Thyroid gland (tissue), 4 donors: ENCODE measurements at regions not wholly inside any gene's neighbourhood (a gene's known extent, or its start where the extent isn't known, plus 50 kb on each side); places are given as distances from the start of the nearest gene placed in this dataset.

Experiments used
- CTCF ChIP-seq, 6 experiments: fragments of 200-600 bp in 3 of 6; fragments of 450-650 bp in 3 of 6; sonication (generic) in 3 of 6; IDR thresholded peaks; one replicate each; pipeline ENCODE4 v1.5.1; 2016 to 2019; ENCODE audit warnings: antibody characterized with exemption in 6 of 6, mild to moderate bottlenecking in 2 of 6, inconsistent platforms in 1 of 6, moderate library complexity in 1 of 6
- POLR2A ChIP-seq, 2 donors: fragments of 450-650 bp; IDR thresholded peaks; one replicate each; pipeline ENCODE4 v1.6.1; 2017; ENCODE audit warnings: antibody characterized with exemption in 2 of 2, mild to moderate bottlenecking in 2 of 2, moderate library complexity in 1 of 2

GRCh38 chr16:52004343-52004742 lies 542.6 kb downstream of the TOX3 start:
- TF ChIP-seq CTCF (IDR thresholded peaks at IDR 0.05) (no peak), POLR2A (IDR thresholded peaks at IDR 0.05) (no peak)
